NCI-H1092 treated with DMSO at 0.1 percent for 48 hours (cell line): ENCODE measurements at regions not wholly inside any gene's neighbourhood (a gene's known extent, or its start where the extent isn't known, plus 50 kb on each side); places are given as distances from the start of the nearest gene placed in this dataset.
"Not testable (repeated sequence)": the region's sequence is repeated elsewhere in the genome, so short reads cannot be mapped to it uniquely, and the experiment has no call there.

Experiments used
- DNase-seq: peaks from one replicate; lab custom pipeline; 2025; lab: John Stamatoyannopoulos, UW

- no peak for DNase-seq
These were observed 133.2 kb upstream of the KRR1 start for GRCh38 chr12:75644472-75645072.

GRCh38 chr12:75643119-75643518 lies 131.7 kb upstream of the KRR1 start:
- DNase-seq = not testable (repeated sequence)

GRCh38 chr12:75642226-75642625 lies 130.8 kb upstream of the KRR1 start:
- DNase-seq = no peak

GRCh38 chr12:75641031-75641780 lies 129.8 kb upstream of the KRR1 start:
- DNase-seq = no peak

- no peak for DNase-seq
These were observed 127.4 kb upstream of the KRR1 start for GRCh38 chr12:75638792-75639191.

GRCh38 chr12:75636607-75637006 lies 125.2 kb upstream of the KRR1 start:
- no peak for DNase-seq

- no peak for DNase-seq
These were observed 124.4 kb upstream of the KRR1 start for GRCh38 chr12:75635606-75636444.

- no peak for DNase-seq
These were observed 123.1 kb upstream of the KRR1 start for GRCh38 chr12:75634244-75635222.

GRCh38 chr12:75633789-75634188 lies 122.4 kb upstream of the KRR1 start:
- DNase-seq = no peak

- peak; percentile 64 for DNase-seq
These were observed 121.0 kb upstream of the KRR1 start for GRCh38 chr12:75632442-75632841.

- DNase-seq = peak; percentile 47
These were observed 120.4 kb upstream of the KRR1 start for GRCh38 chr12:75631831-75632230.

- DNase-seq = no peak
These were observed 118.7 kb upstream of the KRR1 start for GRCh38 chr12:75630091-75630490.

- DNase-seq = no peak
These were observed 117.5 kb upstream of the KRR1 start for GRCh38 chr12:75628916-75629315.

GRCh38 chr12:75628511-75628910 lies 117.1 kb upstream of the KRR1 start:
- DNase-seq = no peak

- DNase-seq = peak; percentile 23
These were observed 112.3 kb upstream of the KRR1 start for GRCh38 chr12:75623631-75624154.

- DNase-seq = no peak
These were observed 111.1 kb upstream of the KRR1 start for GRCh38 chr12:75622492-75622891.

- not testable (repeated sequence) for DNase-seq
These were observed 103.0 kb upstream of the KRR1 start for GRCh38 chr12:75614396-75614795.

GRCh38 chr12:75613981-75614380 lies 102.6 kb upstream of the KRR1 start:
- no peak for DNase-seq

GRCh38 chr12:75611041-75611440 lies 99.6 kb upstream of the KRR1 start:
- no peak for DNase-seq

- DNase-seq = no peak
These were observed 95.5 kb upstream of the KRR1 start for GRCh38 chr12:75606956-75607355.

GRCh38 chr12:75606151-75606550 lies 94.7 kb upstream of the KRR1 start:
- no peak for DNase-seq
